Brain microvascular endothelial cell (primary cell): ENCODE measurements at regions not wholly inside any gene's neighbourhood (a gene's known extent, or its start where the extent isn't known, plus 50 kb on each side); places are given as distances from the start of the nearest gene placed in this dataset.

Source experiments
- DNase-seq: peaks from one replicate; pipeline ENCODE4 v3.0.0-alpha.2; 2020
- H3K27ac ChIP-seq: fragments of 250-450 bp; sonication (Bioruptor Pico); 2 replicates; pipeline ENCODE4 v1.5.1; 2020; ENCODE audit warnings: mild to moderate bottlenecking, moderate library complexity
- H3K27me3 ChIP-seq: fragments of 250-450 bp; sonication (Bioruptor Pico); replicated peaks from 2 replicates; pipeline ENCODE4 v1.5.1; 2020; ENCODE audit warnings: mild to moderate bottlenecking
- H3K36me3 ChIP-seq: fragments of 250-450 bp; sonication (Bioruptor Pico); replicated peaks from 2 replicates; pipeline ENCODE4 v1.5.1; 2020; ENCODE audit warnings: mild to moderate bottlenecking
- H3K4me3 ChIP-seq: 2 replicates; pipeline ENCODE4 v1.5.1; 2011; ENCODE audit warnings: low read depth, mild to moderate bottlenecking, control low read depth, low read length, moderate library complexity
- in situ Hi-C: cut with HindIII; loops from 2 replicates; pipeline ENCODE4 v1.10.0; 2017; ENCODE audit warnings: low sequenced_read_pairs, low pct_ligation_motif_present
- TF ChIP-seq, protein P1 (sequence below): IDR thresholded peaks from 2 replicates; pipeline ENCODE4 v1.5.1; 2011; ENCODE audit warnings: low read depth, mild to moderate bottlenecking, moderate library complexity, low read length, control low read depth, inconsistent platforms; ENCODE audit errors: missing control alignments

DNA sequence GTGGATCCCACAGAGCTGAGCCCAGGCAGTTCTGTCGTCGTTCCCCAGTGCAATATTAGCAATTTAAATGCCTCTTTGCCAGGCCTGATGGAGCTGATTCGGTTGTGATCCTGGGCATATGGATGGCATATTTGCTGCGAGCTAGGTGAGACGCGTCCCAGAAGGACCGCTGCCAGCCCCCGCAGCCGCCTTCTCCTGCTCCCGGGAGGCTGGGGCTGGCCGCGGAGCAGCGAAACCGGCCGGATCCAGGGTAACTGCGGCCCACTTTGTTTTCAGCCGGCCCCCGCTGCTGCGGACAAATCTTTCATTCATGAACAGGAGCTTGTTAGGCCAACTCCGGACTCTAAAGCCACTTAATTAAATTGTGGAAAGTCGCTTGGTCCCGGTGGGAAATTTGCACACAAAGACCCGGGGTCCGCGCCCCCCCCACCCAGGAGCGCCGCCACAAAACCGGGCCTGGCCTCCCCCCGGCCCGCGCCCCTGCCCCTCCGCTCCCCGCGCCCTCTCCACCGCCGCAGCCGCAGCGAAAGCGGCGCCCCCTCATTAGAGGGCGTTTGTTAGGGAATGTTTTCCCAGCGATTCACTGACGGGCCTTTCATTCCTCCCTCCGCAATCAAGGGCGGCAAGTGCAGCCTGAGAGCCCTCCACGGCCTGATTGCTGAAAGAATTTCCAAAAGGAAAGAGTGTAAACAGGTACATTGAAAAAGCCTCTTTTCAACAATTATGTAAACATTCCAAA lies 383.3 kb downstream of the RRAGC start:
- Histone ChIP-seq H3K27ac (no peak overlapping the region), H3K27me3 (peaks cover 27% of the 10 kb centered on the region), H3K4me3 (peak overlapping the region; percentile 9), H3K36me3 (no peaks in the 10 kb centered on the region)
- in situ Hi-C loops: no loop called here
- TF ChIP-seq, protein P1, sequence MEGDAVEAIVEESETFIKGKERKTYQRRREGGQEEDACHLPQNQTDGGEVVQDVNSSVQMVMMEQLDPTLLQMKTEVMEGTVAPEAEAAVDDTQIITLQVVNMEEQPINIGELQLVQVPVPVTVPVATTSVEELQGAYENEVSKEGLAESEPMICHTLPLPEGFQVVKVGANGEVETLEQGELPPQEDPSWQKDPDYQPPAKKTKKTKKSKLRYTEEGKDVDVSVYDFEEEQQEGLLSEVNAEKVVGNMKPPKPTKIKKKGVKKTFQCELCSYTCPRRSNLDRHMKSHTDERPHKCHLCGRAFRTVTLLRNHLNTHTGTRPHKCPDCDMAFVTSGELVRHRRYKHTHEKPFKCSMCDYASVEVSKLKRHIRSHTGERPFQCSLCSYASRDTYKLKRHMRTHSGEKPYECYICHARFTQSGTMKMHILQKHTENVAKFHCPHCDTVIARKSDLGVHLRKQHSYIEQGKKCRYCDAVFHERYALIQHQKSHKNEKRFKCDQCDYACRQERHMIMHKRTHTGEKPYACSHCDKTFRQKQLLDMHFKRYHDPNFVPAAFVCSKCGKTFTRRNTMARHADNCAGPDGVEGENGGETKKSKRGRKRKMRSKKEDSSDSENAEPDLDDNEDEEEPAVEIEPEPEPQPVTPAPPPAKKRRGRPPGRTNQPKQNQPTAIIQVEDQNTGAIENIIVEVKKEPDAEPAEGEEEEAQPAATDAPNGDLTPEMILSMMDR: no peak
- DNase-seq: no peak

DNA sequence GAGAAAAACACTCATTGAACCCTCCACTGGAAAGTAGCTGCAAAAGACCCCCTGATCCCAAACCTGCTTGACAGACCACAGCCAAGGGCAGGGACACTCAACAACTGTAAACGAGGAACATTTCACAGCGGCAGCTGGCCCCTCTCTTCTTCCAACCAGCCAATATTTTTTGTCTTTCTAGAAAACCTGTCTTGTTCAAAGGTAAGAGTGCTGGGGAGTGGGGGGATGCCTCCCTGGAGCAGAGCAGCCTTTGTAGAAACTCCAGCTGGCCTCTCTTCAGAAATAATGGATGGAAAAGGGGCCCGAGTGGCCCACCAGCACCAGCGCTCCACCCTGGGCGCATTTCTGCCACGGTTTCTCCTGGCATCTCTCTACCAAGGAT lies 384.0 kb downstream of the RRAGC start:
- Histone ChIP-seq H3K27me3 (peaks cover 27% of the 10 kb centered on the region), H3K4me3 (no peak overlapping the region), H3K36me3 (no peaks in the 10 kb centered on the region), H3K27ac (no peak overlapping the region)
- no peak for DNase-seq
- in situ Hi-C loops: no loop called here
- TF ChIP-seq, protein P1: no peak

DNA sequence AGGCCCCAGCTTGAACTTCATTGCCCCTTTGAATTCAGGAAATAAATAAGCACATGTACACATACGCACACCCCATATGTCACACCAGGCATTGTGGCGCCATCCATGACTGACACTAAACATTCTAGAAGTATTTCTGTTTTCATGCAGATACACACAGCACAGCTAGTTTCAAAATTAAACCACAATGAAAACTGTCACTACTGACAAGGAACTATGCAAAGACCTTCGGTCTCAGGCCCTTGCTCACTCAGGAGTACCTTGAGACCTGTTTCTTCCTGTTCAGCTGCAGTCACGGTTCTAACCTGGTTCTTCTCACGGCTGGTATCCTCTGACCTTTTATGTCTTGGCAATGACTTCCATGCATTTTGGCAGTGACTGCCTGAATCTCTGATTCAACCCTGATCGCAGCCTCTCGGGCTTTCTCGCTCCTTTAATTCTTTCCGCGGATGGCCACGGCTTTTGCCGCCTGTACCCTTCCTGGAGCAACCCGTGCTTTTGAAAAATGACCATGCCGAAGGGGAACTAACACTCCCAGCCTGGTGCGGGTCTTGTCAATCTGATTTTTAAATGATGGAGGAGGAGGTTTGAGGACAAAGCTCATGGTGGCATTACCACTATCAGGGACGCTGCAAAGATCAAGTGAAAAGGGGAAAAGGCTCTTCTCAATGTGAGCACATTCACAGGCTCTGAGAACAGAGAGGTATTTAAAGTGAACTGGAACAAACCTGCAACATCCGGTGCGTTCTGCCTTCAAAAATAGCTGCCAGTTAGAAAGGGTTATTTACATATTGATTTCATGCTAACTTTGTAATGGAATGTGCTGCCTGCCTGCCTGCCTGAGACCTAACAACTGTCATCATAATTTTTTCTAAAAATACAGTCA lies 384.6 kb downstream of the RRAGC start:
- no peak overlapping the region for H3K27ac ChIP-seq

DNA sequence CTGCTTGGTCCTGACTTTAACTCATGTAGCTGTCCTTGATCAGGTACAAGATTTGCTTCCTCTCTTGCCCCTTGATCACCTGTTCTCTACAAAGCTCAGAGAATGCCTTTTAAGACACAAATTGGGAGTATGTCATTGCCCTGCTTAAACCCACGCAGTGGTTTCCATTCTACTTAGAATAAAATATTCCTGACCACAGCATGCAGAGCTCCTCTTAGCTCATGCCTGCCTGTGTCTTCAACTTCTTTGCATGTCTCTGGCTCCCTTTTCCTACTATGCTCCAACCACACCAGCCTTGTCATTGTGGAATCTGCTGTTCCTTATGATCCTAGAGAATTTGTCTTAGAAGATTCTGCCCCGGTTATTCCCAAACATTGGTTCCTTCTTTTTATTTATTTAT lies 393.1 kb downstream of the RRAGC start:
- in situ Hi-C loops: no loop called here
- Histone ChIP-seq H3K27me3 (no peaks in the 10 kb centered on the region), H3K27ac (no peak overlapping the region), H3K4me3 (no peak overlapping the region), H3K36me3 (no peaks in the 10 kb centered on the region)
- TF ChIP-seq, protein P1: no peak
- no peak for DNase-seq

More for the DNA sequence above, 384.6 kb downstream of the RRAGC start:
- H3K27me3 ChIP-seq: peaks cover 27% of the 10 kb centered on the region
- in situ Hi-C loops: no loop called here
- H3K36me3 ChIP-seq: no peaks in the 10 kb centered on the region
- no peak for DNase-seq
- TF ChIP-seq, protein P1: no peak
- no peak overlapping the region for H3K4me3 ChIP-seq

DNA sequence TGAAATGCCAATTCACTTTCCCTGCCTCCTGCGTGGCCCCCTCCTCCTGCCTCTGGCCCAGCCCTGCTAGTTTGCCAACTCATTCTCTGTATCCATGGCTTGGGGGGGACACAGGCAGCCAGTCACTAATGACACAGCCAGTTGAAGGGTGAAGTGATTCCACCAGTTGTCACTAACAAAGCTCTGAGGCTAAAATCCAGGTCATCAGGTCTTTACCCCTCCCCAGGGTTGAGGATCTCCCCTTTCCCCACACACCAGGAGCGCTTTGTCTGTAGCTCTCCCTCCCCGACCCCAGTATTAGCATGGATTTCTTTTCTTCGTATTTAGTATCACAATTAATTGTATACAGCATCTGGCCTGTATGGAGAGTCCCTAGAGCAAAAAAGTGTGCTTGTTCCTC lies 394.1 kb downstream of the RRAGC start:
- in situ Hi-C loops: no loop called here
- DNase-seq: no peak
- H3K36me3 ChIP-seq: no peaks in the 10 kb centered on the region
- TF ChIP-seq, protein P1: no peak
- no peak overlapping the region for H3K4me3 ChIP-seq
- no peaks in the 10 kb centered on the region for H3K27me3 ChIP-seq
- no peak overlapping the region for H3K27ac ChIP-seq
